ENCODE measurements at regions not wholly inside any gene's neighbourhood (a gene's known extent, or its start where the extent isn't known, plus 50 kb on each side); places are given as distances from the start of the nearest gene placed in this dataset.

DNA sequence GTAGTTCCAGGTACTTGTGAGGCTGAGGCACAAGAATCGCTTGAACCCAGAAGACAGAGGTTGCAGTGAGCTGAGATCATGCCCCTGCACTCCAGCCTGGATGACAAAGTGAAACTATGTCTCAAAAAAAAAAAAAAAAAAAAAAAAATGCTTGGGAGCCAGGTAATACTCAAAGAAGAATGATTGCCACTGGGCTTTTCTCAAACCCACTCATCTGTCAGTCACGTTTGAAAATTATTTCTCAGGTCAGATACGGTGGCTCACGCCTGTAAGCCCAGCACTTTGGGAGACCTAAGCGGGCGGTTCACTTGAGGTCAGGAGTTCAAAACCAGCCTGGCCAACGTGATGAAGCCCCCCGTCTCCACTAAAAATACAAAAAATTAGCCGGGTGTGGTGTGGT lies 155.7 kb downstream of the RELL1 start:
- 96% methylated on average over 9 of the region's 9 CpGs for WGBS
- Histone ChIP-seq H3K36me3 (ENCODE audit: insufficient read depth, low read length) (no peaks in the 10 kb centered on the region), H3K9me3 (ENCODE audit: insufficient read depth, low read depth, low read length) (no peaks in the 10 kb centered on the region), H3K9ac (ENCODE audit: low read depth, low read length) (no peak overlapping the region), H3K4me3 (ENCODE audit: low read length) (no peak overlapping the region), H3K27me3 (ENCODE audit: insufficient read depth, low read length) (no peaks in the 10 kb centered on the region), H3K4me1 (ENCODE audit: insufficient read depth, low read length) (no peaks in the 10 kb centered on the region), H3K27ac (ENCODE audit: low read depth, low read length) (no peak overlapping the region)

DNA sequence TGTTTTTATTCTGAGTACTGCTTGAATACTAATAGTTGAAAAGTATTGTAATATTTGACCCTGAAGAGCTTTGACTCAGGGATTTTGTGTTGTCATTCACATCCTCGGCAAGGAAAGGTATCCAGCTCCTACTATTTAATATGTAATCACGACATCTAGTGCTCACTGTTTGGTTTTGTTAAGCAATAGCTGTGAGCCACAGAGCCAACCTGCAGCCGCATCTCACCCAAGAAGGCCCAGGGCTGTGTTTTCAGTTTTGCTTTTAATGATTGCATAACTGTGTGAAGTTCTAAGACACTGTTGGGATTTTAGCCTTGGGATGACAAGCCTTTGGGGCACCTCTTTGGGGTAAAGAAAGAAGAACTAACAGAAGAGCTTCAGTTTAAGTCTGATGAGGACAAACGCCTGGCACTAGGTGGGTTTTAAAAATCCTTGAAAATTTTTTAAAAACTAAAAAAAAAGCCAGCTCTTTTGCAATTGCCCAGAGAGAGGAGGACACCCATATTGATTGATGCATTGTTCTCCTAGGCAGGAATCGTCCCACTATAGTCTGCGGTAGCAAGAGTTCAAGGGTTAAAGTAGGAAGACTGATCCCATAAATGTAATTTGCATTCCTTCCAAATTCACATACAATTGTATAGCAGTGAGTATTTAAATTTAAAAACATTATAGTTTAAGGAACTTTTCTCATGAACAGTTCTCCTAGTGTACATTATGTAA lies 157.8 kb downstream of the RELL1 start:
- 95% methylated on average over 6 of the region's 6 CpGs for WGBS
- H3K4me3 ChIP-seq (ENCODE audit: low read length) = no peak overlapping the region
- no peak overlapping the region for H3K9ac ChIP-seq (ENCODE audit: low read depth, low read length)
- H3K9me3 ChIP-seq (ENCODE audit: insufficient read depth, low read depth, low read length) = no peaks in the 10 kb centered on the region
- H3K36me3 ChIP-seq (ENCODE audit: insufficient read depth, low read length) = no peaks in the 10 kb centered on the region
- H3K4me1 ChIP-seq (ENCODE audit: insufficient read depth, low read length) = no peaks in the 10 kb centered on the region
- no peaks in the 10 kb centered on the region for H3K27me3 ChIP-seq (ENCODE audit: insufficient read depth, low read length)
- no peak overlapping the region for H3K27ac ChIP-seq (ENCODE audit: low read depth, low read length)

GRCh38 chr4:37524267-37524666 lies 161.9 kb downstream of the RELL1 start:
- Histone ChIP-seq H3K9me3 (ENCODE audit: insufficient read depth, low read depth, low read length) (no peaks in the 10 kb centered on the region), H3K9ac (ENCODE audit: low read depth, low read length) (no peak overlapping the region), H3K27ac (ENCODE audit: low read depth, low read length) (no peak overlapping the region), H3K4me1 (ENCODE audit: insufficient read depth, low read length) (no peaks in the 10 kb centered on the region), H3K27me3 (ENCODE audit: insufficient read depth, low read length) (no peaks in the 10 kb centered on the region), H3K4me3 (ENCODE audit: low read length) (no peak overlapping the region), H3K36me3 (ENCODE audit: insufficient read depth, low read length) (no peaks in the 10 kb centered on the region)
- 83% methylated on average over 2 of the region's 2 CpGs for WGBS

- 0% methylated on average over 1 of the region's 1 CpG for WGBS
- Histone ChIP-seq H3K9me3 (ENCODE audit: insufficient read depth, low read depth, low read length) (no peaks in the 10 kb centered on the region), H3K36me3 (ENCODE audit: insufficient read depth, low read length) (no peaks in the 10 kb centered on the region), H3K27me3 (ENCODE audit: insufficient read depth, low read length) (no peaks in the 10 kb centered on the region), H3K27ac (ENCODE audit: low read depth, low read length) (no peak overlapping the region), H3K4me3 (ENCODE audit: low read length) (no peak overlapping the region), H3K9ac (ENCODE audit: low read depth, low read length) (no peak overlapping the region), H3K4me1 (ENCODE audit: insufficient read depth, low read length) (no peaks in the 10 kb centered on the region)
These were observed 163.2 kb downstream of the RELL1 start for GRCh38 chr4:37522996-37523395.

GRCh38 chr4:37517326-37517725 lies 168.8 kb downstream of the RELL1 start:
- no peaks in the 10 kb centered on the region for H3K9me3 ChIP-seq (ENCODE audit: insufficient read depth, low read depth, low read length)
- no peak overlapping the region for H3K4me3 ChIP-seq (ENCODE audit: low read length)
- H3K27me3 ChIP-seq (ENCODE audit: insufficient read depth, low read length) = no peaks in the 10 kb centered on the region
- no peaks in the 10 kb centered on the region for H3K4me1 ChIP-seq (ENCODE audit: insufficient read depth, low read length)
- no peak overlapping the region for H3K27ac ChIP-seq (ENCODE audit: low read depth, low read length)
- H3K36me3 ChIP-seq (ENCODE audit: insufficient read depth, low read length) = no peaks in the 10 kb centered on the region
- no peak overlapping the region for H3K9ac ChIP-seq (ENCODE audit: low read depth, low read length)
- 92% methylated on average over 3 of the region's 3 CpGs for WGBS

DNA sequence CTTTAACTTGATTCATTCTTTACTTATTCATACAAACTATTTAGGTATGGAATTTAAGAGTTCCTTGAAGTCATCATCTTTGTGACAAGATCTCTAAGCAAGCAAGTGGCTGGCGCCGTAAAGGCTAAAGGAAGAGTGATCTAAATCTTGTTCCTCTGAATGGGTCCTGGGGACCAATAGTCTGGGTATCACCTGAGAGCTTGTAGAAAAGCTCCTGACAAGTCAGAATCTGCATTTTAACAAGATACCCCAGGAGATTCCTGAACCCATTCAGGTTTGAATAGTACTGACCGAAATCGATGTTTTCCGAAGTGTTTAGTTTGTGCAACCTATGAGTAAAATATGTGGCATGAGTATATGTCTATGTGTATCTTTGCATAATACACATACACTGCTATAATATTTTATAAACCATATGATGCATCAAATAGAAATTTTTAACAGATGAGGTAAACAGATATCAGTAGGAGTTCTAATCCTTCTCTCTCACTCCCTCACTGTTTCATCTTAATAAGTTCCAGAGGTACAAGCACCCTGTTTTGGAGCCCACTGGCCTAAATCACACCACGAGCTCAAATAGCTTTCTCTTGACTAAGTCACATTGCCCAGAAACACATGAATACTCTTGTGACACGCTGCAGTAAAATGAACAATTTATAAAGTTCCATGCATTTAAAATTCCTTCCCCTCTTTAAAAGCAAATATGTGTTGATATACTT lies 170.0 kb downstream of the RELL1 start:
- Histone ChIP-seq H3K4me1 (ENCODE audit: insufficient read depth, low read length) (no peaks in the 10 kb centered on the region), H3K4me3 (ENCODE audit: low read length) (no peak overlapping the region), H3K27me3 (ENCODE audit: insufficient read depth, low read length) (no peaks in the 10 kb centered on the region), H3K9ac (ENCODE audit: low read depth, low read length) (no peak overlapping the region), H3K9me3 (ENCODE audit: insufficient read depth, low read depth, low read length) (no peaks in the 10 kb centered on the region), H3K36me3 (ENCODE audit: insufficient read depth, low read length) (no peaks in the 10 kb centered on the region), H3K27ac (ENCODE audit: low read depth, low read length) (no peak overlapping the region)
- WGBS = 77% methylated on average over 7 of the region's 7 CpGs

DNA sequence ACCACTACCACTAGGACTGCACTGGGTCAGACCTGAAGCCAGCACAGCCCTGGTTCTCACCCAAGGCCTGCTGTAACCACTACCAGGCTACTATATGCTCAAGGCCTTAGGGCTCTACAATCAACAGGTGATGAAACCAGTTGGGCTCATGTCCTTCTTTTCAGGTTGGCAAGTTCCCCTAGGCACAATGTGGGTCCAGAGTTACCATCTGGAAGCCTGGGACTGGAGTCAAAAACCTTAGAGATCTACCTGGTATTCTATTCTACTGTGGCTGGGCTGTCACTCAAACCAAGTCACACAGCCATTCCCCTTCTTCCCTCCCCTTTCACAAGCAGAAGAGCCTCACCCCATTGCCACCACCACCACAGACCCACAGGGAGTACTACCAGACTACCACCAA lies 175.6 kb downstream of the RELL1 start:
- Histone ChIP-seq H3K27ac (ENCODE audit: low read depth, low read length) (no peak overlapping the region), H3K36me3 (ENCODE audit: insufficient read depth, low read length) (no peaks in the 10 kb centered on the region), H3K9ac (ENCODE audit: low read depth, low read length) (no peak overlapping the region), H3K9me3 (ENCODE audit: insufficient read depth, low read depth, low read length) (no peaks in the 10 kb centered on the region), H3K4me1 (ENCODE audit: insufficient read depth, low read length) (no peaks in the 10 kb centered on the region), H3K27me3 (ENCODE audit: insufficient read depth, low read length) (no peaks in the 10 kb centered on the region), H3K4me3 (ENCODE audit: low read length) (no peak overlapping the region)

GRCh38 chr4:37503261-37503660 lies 182.9 kb downstream of the RELL1 start:
- Histone ChIP-seq H3K4me1 (ENCODE audit: insufficient read depth, low read length) (no peaks in the 10 kb centered on the region), H3K9me3 (ENCODE audit: insufficient read depth, low read depth, low read length) (no peaks in the 10 kb centered on the region), H3K36me3 (ENCODE audit: insufficient read depth, low read length) (no peaks in the 10 kb centered on the region), H3K4me3 (ENCODE audit: low read length) (no peak overlapping the region), H3K27me3 (ENCODE audit: insufficient read depth, low read length) (no peaks in the 10 kb centered on the region), H3K9ac (ENCODE audit: low read depth, low read length) (no peak overlapping the region), H3K27ac (ENCODE audit: low read depth, low read length) (no peak overlapping the region)

- 93% methylated on average over 8 of the region's 8 CpGs for WGBS
These were observed 184.1 kb downstream of the RELL1 start for GRCh38 chr4:37502070-37502469.

More at GRCh38 chr4:37502070-37502469, 184.1 kb downstream of the RELL1 start:
- Histone ChIP-seq H3K4me1 (ENCODE audit: insufficient read depth, low read length) (no peaks in the 10 kb centered on the region), H3K4me3 (ENCODE audit: low read length) (no peak overlapping the region), H3K27ac (ENCODE audit: low read depth, low read length) (no peak overlapping the region), H3K9me3 (ENCODE audit: insufficient read depth, low read depth, low read length) (no peaks in the 10 kb centered on the region), H3K36me3 (ENCODE audit: insufficient read depth, low read length) (no peaks in the 10 kb centered on the region), H3K27me3 (ENCODE audit: insufficient read depth, low read length) (no peaks in the 10 kb centered on the region), H3K9ac (ENCODE audit: low read depth, low read length) (no peak overlapping the region)
